DND-41 (cell line): ENCODE measurements at regions not wholly inside any gene's neighbourhood (a gene's known extent, or its start where the extent isn't known, plus 50 kb on each side); places are given as distances from the start of the nearest gene placed in this dataset.

Experiments
- EZH2 ChIP-seq: IDR thresholded peaks from 3 replicates; pipeline ENCODE4 v1.6.1; 2012; ENCODE audit warnings: borderline replicate concordance, low read depth, mild to moderate bottlenecking, moderate library complexity, low read length, inconsistent platforms; ENCODE audit not compliant: severe bottlenecking
- TF ChIP-seq, protein P1 (sequence below): IDR thresholded peaks from 2 replicates; pipeline ENCODE4 v1.5.1; 2012; ENCODE audit warnings: borderline replicate concordance, low read length, moderate library complexity, mild to moderate bottlenecking; ENCODE audit not compliant: poor library complexity, severe bottlenecking; ENCODE audit errors: extremely low read depth

DNA sequence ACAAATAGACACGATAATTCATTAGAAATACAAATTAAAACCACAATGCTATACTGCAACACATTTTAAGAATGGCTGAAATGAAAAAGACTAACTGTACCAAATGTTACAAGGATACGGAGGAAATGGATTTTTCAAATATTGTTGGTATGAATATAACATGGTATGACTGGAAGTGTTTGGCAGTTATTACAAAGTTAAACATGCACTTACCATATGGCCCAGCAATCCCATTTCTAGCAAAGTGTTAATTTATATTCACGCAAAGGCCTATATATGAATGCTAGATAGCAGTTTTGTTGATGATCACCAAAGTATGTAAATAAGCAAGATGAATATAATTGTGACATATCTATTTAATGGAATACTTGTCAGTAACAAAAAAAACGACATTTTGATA is 497.8 kb upstream of the FSIP2 start:
- TF ChIP-seq, protein P1, sequence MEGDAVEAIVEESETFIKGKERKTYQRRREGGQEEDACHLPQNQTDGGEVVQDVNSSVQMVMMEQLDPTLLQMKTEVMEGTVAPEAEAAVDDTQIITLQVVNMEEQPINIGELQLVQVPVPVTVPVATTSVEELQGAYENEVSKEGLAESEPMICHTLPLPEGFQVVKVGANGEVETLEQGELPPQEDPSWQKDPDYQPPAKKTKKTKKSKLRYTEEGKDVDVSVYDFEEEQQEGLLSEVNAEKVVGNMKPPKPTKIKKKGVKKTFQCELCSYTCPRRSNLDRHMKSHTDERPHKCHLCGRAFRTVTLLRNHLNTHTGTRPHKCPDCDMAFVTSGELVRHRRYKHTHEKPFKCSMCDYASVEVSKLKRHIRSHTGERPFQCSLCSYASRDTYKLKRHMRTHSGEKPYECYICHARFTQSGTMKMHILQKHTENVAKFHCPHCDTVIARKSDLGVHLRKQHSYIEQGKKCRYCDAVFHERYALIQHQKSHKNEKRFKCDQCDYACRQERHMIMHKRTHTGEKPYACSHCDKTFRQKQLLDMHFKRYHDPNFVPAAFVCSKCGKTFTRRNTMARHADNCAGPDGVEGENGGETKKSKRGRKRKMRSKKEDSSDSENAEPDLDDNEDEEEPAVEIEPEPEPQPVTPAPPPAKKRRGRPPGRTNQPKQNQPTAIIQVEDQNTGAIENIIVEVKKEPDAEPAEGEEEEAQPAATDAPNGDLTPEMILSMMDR: no peak
- TF ChIP-seq EZH2: no peak
